Mucosa of stomach (tissue), 1 donor: ENCODE measurements at regions not wholly inside any gene's neighbourhood (a gene's known extent, or its start where the extent isn't known, plus 50 kb on each side); places are given as distances from the start of the nearest gene placed in this dataset.

ENCODE experiments used
- H3K27me3 ChIP-seq: one replicate; pipeline ENCODE4 v1.7.0; 2013; ENCODE audit warnings: mild to moderate bottlenecking, low read length; ENCODE audit not compliant: control insufficient read depth, insufficient read depth
- H3K36me3 ChIP-seq: one replicate; pipeline ENCODE4 v1.7.0; 2013; ENCODE audit warnings: low read length; ENCODE audit not compliant: control insufficient read depth, insufficient read depth
- H3K4me1 ChIP-seq: one replicate; pipeline ENCODE4 v1.7.0; 2013; ENCODE audit warnings: mild to moderate bottlenecking, low read length; ENCODE audit not compliant: control insufficient read depth, insufficient read depth
- H3K4me3 ChIP-seq: one replicate; pipeline ENCODE4 v1.7.0; 2013; ENCODE audit warnings: low read length
- H3K9ac ChIP-seq: one replicate; pipeline ENCODE4 v1.7.0; 2013; ENCODE audit warnings: mild to moderate bottlenecking, low read length, moderate library complexity
- H3K9me3 ChIP-seq: one replicate; pipeline ENCODE4 v1.7.0; 2013; ENCODE audit warnings: mild to moderate bottlenecking, low read length, moderate library complexity; ENCODE audit not compliant: control insufficient read depth
- donor health status: Pancreatic carcinoma.

DNA sequence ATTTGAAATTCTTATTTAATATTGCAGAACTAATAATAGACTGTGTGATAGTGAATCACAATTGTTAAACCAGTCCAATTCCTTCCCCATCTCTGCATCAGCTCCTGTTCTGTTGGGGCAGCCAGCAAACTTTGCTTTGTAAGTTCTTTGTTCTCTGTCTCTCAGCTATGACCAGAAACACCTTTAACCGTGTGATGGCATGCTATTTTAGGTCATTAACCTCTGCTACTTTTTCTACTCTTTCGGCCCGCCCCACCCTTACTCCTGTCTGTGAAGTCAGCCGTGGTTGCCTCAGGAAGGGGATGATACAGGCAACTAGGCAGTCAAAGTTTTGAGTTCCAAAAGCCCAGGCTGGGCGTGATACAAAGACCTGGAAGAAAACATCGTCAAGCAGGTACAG, 51.3 kb upstream of the EGFL6 start:
- no peaks in the 10 kb centered on the region for H3K4me1 ChIP-seq
- no peaks in the 10 kb centered on the region for H3K27me3 ChIP-seq
- no peaks in the 10 kb centered on the region for H3K9me3 ChIP-seq
- no peak overlapping the region for H3K4me3 ChIP-seq
- no peak overlapping the region for H3K9ac ChIP-seq
- no peaks in the 10 kb centered on the region for H3K36me3 ChIP-seq

DNA sequence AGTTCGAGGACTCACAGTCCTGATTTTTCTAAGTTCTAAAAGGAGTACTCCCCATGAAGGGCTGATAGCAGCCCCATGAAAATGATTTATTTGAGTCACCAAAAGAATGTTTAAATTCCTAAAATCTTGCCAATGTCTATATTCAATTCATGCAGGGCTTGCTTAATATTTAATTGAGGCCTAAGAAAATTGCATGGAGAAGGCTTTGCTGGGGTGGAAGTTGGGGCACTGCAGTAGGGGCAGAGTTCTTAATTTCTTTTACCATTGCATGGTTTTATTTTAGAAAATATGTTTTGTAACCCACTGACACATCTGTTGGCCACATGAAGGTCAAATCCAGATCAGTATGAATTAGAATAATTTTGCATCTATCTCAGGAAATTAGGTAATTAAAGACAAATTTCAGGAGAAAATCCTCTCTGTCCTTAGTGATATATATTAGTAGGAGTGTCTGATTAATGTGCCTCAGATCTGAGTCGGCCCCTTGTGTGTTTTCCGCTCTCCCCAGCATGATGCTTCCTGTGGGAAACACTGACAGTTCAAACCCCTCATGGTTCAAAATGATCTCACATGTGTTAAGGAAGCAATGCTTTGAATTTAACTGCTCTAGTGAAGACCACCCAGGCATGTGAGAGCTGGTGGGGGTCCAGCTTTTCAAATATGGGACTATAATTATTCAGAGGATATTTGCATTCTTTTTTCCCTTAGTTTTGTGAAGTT, 54.0 kb upstream of the EGFL6 start:
- no peak overlapping the region for H3K9ac ChIP-seq
- H3K27me3 ChIP-seq = no peaks in the 10 kb centered on the region
- H3K36me3 ChIP-seq = no peaks in the 10 kb centered on the region

DNA sequence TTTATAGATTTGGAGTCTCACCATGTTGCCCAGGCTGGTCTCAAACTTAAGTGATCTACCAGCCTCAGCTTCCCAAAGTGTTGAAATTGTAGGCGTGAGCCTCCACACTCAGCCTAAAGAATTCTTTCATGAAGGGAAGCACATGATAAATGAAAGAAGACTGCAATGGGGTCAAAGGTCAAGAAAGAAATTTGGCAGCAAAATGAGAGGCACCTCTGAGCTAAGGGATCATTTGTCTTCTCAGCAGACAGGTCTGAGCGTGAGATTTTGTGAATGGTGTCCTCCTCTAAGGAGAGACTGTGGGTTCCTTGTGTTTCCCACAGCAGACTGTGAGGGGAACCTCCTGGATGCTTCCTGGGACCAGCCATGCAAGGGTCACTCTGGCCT, 57.5 kb upstream of the EGFL6 start:
- no peaks in the 10 kb centered on the region for H3K9me3 ChIP-seq
- no peak overlapping the region for H3K4me3 ChIP-seq
- H3K36me3 ChIP-seq = no peaks in the 10 kb centered on the region
- no peaks in the 10 kb centered on the region for H3K27me3 ChIP-seq
- H3K4me1 ChIP-seq = no peaks in the 10 kb centered on the region
- H3K9ac ChIP-seq = no peak overlapping the region

More for the DNA sequence above, 54.0 kb upstream of the EGFL6 start:
- Histone ChIP-seq H3K4me1 (no peaks in the 10 kb centered on the region), H3K4me3 (no peak overlapping the region), H3K9me3 (no peaks in the 10 kb centered on the region)

DNA sequence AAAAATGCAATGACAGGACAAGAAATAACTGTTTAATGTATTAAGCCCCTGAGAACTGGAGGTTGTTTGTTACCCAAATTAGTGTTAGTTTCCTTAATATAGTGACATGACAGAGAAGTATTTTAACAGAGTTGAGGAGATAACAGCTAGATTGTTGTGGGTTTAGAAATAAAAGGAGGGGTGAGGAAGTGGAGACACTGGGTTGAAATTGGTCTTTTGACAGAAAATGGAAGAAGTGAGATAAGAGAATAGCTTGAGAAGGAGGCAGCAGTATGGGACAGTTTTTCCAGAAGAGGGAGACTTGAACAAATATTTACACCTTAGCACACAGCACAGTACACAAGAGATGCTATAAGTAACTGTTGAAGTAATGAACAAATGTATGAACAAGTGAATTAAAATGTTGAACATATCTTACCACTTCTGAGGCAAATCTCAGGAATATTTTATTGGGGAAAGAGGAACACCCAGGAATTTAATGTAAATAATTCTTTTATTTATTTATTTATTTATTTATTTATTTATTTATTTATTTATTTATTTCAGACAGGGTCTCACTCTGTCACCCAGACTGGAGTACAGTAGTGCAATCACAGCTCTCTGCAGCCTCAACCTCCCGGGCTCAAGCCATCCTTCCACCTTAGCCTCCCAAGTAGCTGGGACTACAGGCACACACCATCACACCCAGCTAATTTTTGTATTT, 58.0 kb upstream of the EGFL6 start:
- no peak overlapping the region for H3K4me3 ChIP-seq
- H3K9ac ChIP-seq = no peak overlapping the region
- H3K27me3 ChIP-seq = no peaks in the 10 kb centered on the region
- H3K9me3 ChIP-seq = no peaks in the 10 kb centered on the region
- H3K4me1 ChIP-seq = no peaks in the 10 kb centered on the region
- no peaks in the 10 kb centered on the region for H3K36me3 ChIP-seq

DNA sequence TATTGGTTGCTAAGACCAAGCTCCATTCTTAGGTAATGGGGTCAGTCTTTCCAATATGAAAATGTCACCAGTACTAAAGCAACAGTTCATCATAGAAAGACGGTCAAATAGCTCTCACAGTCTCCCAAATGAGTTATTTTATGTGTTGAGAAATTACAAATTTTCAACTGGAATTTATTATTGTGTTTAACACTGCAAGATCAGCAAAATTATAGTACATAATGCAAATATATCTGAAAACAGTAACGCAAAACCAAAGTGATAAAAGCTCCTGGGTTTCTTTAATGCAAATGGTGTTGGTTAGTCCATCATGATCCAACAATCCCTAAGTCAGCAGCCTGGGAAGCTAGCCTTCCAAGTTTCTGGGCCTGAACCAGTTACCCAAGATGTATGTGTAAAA, 61.5 kb upstream of the EGFL6 start:
- no peak overlapping the region for H3K9ac ChIP-seq
- no peaks in the 10 kb centered on the region for H3K36me3 ChIP-seq
- H3K27me3 ChIP-seq = no peaks in the 10 kb centered on the region
- H3K4me3 ChIP-seq = no peak overlapping the region
- H3K9me3 ChIP-seq = no peaks in the 10 kb centered on the region
- H3K4me1 ChIP-seq = no peaks in the 10 kb centered on the region

DNA sequence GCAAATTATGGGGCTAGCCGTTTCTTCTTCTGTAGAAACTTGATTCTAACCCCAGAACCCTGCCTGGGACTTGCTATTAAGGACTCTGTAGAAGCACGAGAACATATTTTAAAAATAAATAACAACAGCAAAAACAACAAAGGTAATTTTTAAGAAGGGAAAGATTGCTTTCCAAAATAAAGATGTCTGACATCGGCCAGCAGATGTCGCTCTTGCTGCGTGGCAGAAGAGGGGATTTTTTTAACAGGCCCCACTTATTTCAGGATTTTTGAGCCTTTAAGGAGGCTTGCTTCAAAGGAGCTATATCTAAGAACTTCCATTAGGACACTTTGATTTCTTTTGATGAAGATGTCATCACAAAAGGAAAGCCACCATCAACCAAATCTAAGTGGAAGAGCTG, 62.8 kb upstream of the EGFL6 start:
- H3K27me3 ChIP-seq = no peaks in the 10 kb centered on the region
- H3K36me3 ChIP-seq = no peaks in the 10 kb centered on the region

DNA sequence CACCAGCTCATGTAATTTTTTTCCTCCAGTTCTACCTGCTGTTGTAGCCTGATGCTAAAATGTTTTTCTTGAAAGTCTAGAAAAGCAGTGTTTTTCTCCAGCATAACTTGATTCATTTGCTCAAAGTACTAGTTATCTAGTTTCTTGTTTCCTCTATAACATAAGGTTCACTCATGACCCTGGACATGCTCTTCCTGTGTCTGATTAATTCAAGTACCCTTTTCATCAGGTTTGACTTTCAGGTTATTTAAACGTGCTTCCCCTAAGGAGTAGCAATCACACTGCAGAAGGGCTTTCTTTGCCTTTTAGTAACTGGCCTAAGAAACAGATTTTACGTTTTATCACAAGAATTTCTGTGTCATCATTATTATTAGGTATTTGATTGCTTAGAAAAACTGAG, 66.8 kb upstream of the EGFL6 start:
- H3K9me3 ChIP-seq = no peaks in the 10 kb centered on the region
- no peak overlapping the region for H3K9ac ChIP-seq
- H3K27me3 ChIP-seq = no peaks in the 10 kb centered on the region

More for the DNA sequence above, 62.8 kb upstream of the EGFL6 start:
- H3K9ac ChIP-seq = no peak overlapping the region
- no peaks in the 10 kb centered on the region for H3K9me3 ChIP-seq
- H3K4me1 ChIP-seq = no peaks in the 10 kb centered on the region
- H3K4me3 ChIP-seq = no peak overlapping the region

DNA sequence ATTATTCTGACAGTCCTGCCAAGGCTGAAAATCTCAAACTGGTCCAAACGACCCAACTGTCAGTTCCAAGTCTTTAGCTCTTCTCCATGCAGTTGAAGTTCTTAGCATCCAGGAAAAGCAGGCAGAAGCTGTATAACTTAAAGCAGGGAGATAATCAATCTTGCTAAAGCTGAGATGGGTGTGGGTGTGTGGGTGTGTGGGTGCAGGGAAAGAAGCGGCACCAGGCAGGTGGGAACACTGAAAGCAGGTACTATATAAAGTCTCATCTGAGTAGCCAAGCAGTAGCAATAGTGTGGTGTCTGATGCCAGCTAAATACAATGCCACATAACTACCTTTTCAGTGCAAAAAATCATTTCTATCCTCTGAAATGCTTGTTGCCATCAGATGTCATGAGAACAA, 69.7 kb upstream of the EGFL6 start:
- Histone ChIP-seq H3K9ac (no peak overlapping the region), H3K27me3 (no peaks in the 10 kb centered on the region), H3K4me1 (peaks cover 7% of the 10 kb centered on the region), H3K9me3 (no peaks in the 10 kb centered on the region), H3K4me3 (no peak overlapping the region), H3K36me3 (no peaks in the 10 kb centered on the region)

More for the DNA sequence above, 66.8 kb upstream of the EGFL6 start:
- H3K4me1 ChIP-seq = no peaks in the 10 kb centered on the region
- H3K36me3 ChIP-seq = no peaks in the 10 kb centered on the region
- H3K4me3 ChIP-seq = no peak overlapping the region

DNA sequence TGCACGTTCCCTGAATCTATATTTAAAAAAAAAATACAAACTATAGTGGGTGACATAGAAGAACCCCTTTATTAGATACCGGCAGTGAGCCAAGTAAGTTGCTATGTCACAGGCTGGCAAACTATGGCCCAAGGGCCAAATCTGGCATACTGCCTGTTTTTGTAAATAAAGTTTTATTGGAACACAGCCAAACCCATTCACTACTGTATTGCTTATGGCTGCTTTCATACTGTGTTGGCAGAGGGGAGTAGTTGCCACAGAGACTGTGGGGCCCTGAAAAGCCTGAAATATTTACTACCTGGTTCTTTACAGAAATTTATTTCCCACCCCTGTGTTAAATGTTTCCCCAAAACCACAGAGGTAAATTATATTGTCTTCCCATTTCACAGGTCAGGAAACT, 71.2 kb upstream of the EGFL6 start:
- Histone ChIP-seq H3K4me3 (no peak overlapping the region), H3K9me3 (no peaks in the 10 kb centered on the region), H3K9ac (no peak overlapping the region), H3K27me3 (no peaks in the 10 kb centered on the region), H3K4me1 (peaks cover 7% of the 10 kb centered on the region), H3K36me3 (no peaks in the 10 kb centered on the region)

DNA sequence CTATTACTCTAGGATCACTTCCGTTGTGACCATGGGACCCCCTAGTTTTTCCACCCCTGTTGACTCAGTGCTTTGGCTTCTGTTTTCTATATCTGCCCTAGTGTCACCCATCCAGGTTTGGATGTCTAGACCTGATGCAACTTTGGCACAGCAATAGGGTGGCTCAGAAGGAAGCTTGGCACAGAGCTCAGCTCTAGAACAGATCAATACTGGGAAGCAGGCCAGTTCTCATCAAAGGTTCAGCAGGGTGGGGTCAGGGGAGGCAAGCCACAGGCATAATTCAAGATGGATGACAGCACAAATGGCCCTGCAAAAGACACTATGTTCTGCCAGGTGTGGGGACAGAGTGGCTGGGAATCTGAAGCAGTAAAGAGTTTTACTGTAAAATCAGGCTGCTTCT, 74.2 kb upstream of the EGFL6 start:
- H3K4me1 ChIP-seq = peaks cover 7% of the 10 kb centered on the region
- H3K4me3 ChIP-seq = no peak overlapping the region
- H3K27me3 ChIP-seq = no peaks in the 10 kb centered on the region
- no peaks in the 10 kb centered on the region for H3K9me3 ChIP-seq
- no peaks in the 10 kb centered on the region for H3K36me3 ChIP-seq
- no peak overlapping the region for H3K9ac ChIP-seq

DNA sequence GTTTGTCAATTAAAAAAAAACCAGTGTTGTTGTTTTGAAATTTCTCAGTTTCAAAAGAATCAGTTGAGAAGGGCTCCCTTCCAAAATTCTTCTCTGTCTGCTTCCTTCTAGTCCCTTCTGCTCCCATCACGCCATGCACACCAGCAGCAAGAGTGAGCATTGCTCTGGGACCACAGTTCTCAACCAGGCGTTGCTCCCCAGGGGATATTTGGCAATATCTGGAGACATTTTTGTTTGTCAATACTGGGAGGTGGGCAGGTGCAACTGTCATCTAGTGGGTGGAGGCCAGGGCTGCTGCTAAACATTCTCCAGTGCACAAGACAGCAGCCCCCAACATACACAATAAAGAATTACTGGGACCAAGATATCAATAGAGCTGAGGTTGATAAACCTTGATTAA, 74.8 kb upstream of the EGFL6 start:
- Histone ChIP-seq H3K4me3 (no peak overlapping the region), H3K4me1 (peaks cover 10% of the 10 kb centered on the region), H3K9me3 (no peaks in the 10 kb centered on the region), H3K9ac (no peak overlapping the region), H3K27me3 (no peaks in the 10 kb centered on the region), H3K36me3 (no peaks in the 10 kb centered on the region)

DNA sequence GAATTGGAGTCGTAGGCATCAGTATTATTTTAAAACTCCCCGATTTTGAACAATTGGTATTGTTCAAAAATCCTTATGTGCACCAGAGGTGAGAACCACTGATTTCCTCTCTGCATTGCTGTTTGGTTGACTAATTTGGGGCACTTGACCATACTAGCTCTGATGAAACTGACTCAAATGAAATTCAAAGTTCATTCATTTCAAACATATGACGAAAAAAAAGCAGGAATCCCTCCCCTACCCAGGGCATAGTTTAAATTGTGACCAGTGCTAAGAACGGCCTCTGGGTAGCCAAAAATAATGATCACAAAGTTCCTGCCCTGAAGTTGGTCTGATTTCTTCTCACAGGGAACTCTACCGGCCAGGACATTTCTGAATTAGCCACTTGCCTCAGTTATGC, 75.7 kb upstream of the EGFL6 start:
- Histone ChIP-seq H3K27me3 (no peaks in the 10 kb centered on the region), H3K9ac (no peak overlapping the region), H3K36me3 (no peaks in the 10 kb centered on the region), H3K9me3 (no peaks in the 10 kb centered on the region), H3K4me3 (no peak overlapping the region), H3K4me1 (peaks cover 17% of the 10 kb centered on the region)
